GM21786 (cell line): ENCODE measurements at regions not wholly inside any gene's neighbourhood (a gene's known extent, or its start where the extent isn't known, plus 50 kb on each side); places are given as distances from the start of the nearest gene placed in this dataset.
"Not testable (repeated sequence)": the region's sequence is repeated elsewhere in the genome, so short reads cannot be mapped to it uniquely, and the experiment has no call there.

Source experiments
- ATAC-seq: cut with Tn5 transposase; IDR thresholded peaks from one replicate; pipeline ENCODE4 v1.9.1; 2021; ENCODE audit not compliant: unreplicated experiment

- ATAC-seq, result no peak
These were observed 127.2 kb upstream of the SLIT2 start for GRCh38 chr4:20124317-20125026.

- ATAC-seq, result no peak
These were observed 129.3 kb upstream of the SLIT2 start for GRCh38 chr4:20122198-20122988.

GRCh38 chr4:20119141-20119540 lies 132.6 kb upstream of the SLIT2 start:
- no peak for ATAC-seq

- ATAC-seq, result no peak
These were observed 142.3 kb upstream of the SLIT2 start for GRCh38 chr4:20109391-20109790.

- ATAC-seq, result no peak
These were observed 144.8 kb upstream of the SLIT2 start for GRCh38 chr4:20106921-20107320.

- ATAC-seq, result no peak
These were observed 149.9 kb upstream of the SLIT2 start for GRCh38 chr4:20101831-20102230.

- ATAC-seq, result no peak
These were observed 154.8 kb upstream of the SLIT2 start for GRCh38 chr4:20096911-20097310.

GRCh38 chr4:20095805-20096541 lies 155.7 kb upstream of the SLIT2 start:
- ATAC-seq, result no peak

GRCh38 chr4:20091781-20092180 lies 159.9 kb upstream of the SLIT2 start:
- no peak for ATAC-seq

GRCh38 chr4:20087522-20087911 lies 164.2 kb upstream of the SLIT2 start:
- ATAC-seq, result no peak

- ATAC-seq, result no peak
These were observed 164.7 kb upstream of the SLIT2 start for GRCh38 chr4:20086799-20087521.

GRCh38 chr4:20086067-20086798 lies 165.5 kb upstream of the SLIT2 start:
- ATAC-seq, result no peak

GRCh38 chr4:20085653-20086052 lies 166.1 kb upstream of the SLIT2 start:
- ATAC-seq, result no peak

GRCh38 chr4:20085156-20085555 lies 166.5 kb upstream of the SLIT2 start:
- ATAC-seq, result no peak

- ATAC-seq, result no peak
These were observed 167.2 kb upstream of the SLIT2 start for GRCh38 chr4:20084488-20084887.

GRCh38 chr4:20078644-20079043 lies 173.1 kb upstream of the SLIT2 start:
- no peak for ATAC-seq

GRCh38 chr4:20075248-20075871 lies 176.3 kb upstream of the SLIT2 start:
- ATAC-seq, result no peak

GRCh38 chr4:20074450-20074849 lies 177.3 kb upstream of the SLIT2 start:
- no peak for ATAC-seq

- ATAC-seq, result no peak
These were observed 185.8 kb upstream of the SLIT2 start for GRCh38 chr4:20065952-20066351.

- not testable (repeated sequence) for ATAC-seq
These were observed 188.8 kb upstream of the SLIT2 start for GRCh38 chr4:20062857-20063256.
